ENCODE measurements at regions not wholly inside any gene's neighbourhood (a gene's known extent, or its start where the extent isn't known, plus 50 kb on each side); places are given as distances from the start of the nearest gene placed in this dataset.

DNA sequence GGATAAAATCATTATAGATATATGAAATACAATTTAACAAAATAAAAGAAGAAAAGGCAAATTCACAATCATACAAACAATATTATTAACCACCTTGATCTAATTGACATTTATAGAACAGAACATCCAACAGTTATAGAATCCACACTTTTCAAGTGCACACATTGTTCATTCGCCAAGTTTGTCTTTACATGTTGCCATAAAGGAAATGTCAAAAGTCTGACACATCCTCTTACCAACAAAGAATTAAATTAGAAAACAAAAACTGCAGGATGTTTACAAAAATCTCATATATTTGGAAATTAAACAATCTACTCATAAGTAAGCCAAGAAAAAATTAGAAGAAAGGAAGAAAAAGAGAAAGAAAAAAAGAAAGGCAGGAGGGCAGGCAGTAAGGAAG lies 909.2 kb upstream of the EPHA6 start:
- no peak for DNase-seq (ENCODE audit: low spot score)
- TF ChIP-seq, protein P1, sequence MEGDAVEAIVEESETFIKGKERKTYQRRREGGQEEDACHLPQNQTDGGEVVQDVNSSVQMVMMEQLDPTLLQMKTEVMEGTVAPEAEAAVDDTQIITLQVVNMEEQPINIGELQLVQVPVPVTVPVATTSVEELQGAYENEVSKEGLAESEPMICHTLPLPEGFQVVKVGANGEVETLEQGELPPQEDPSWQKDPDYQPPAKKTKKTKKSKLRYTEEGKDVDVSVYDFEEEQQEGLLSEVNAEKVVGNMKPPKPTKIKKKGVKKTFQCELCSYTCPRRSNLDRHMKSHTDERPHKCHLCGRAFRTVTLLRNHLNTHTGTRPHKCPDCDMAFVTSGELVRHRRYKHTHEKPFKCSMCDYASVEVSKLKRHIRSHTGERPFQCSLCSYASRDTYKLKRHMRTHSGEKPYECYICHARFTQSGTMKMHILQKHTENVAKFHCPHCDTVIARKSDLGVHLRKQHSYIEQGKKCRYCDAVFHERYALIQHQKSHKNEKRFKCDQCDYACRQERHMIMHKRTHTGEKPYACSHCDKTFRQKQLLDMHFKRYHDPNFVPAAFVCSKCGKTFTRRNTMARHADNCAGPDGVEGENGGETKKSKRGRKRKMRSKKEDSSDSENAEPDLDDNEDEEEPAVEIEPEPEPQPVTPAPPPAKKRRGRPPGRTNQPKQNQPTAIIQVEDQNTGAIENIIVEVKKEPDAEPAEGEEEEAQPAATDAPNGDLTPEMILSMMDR (IDR thresholded peaks at IDR 0.05; ENCODE audit: borderline replicate concordance, control extremely low read depth, extremely low read depth, insufficient read depth, missing control alignments), result no peak
- in situ Hi-C loops (cut with MboI; ENCODE audit: low sequenced_read_pairs, unreplicated experiment), result no loop called here

DNA sequence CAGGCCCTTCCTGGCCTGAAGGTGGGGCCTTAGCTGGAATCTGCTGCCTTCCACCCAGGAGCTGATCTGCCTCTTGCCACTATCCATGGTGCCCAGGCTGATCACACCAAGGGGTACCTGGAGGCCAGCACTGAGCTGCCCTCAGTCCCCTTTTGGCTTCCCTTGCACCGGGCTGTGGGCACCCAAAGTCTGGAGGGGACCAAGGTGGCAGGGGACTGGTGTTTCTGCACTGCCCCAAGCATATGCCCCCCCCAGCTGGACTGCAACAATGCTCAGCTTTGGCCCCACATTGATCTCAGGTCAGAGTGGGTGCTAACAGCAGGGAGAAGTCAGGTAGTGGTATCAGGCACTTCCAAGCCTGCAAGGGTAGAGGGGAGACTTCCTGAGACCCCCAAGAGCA lies 902.6 kb upstream of the EPHA6 start:
- in situ Hi-C loops (cut with MboI; ENCODE audit: low sequenced_read_pairs, unreplicated experiment), result no loop called here
- DNase-seq (ENCODE audit: low spot score), result no peak
- TF ChIP-seq, protein P1 (IDR thresholded peaks at IDR 0.05; ENCODE audit: borderline replicate concordance, control extremely low read depth, extremely low read depth, insufficient read depth, missing control alignments), result no peak

DNA sequence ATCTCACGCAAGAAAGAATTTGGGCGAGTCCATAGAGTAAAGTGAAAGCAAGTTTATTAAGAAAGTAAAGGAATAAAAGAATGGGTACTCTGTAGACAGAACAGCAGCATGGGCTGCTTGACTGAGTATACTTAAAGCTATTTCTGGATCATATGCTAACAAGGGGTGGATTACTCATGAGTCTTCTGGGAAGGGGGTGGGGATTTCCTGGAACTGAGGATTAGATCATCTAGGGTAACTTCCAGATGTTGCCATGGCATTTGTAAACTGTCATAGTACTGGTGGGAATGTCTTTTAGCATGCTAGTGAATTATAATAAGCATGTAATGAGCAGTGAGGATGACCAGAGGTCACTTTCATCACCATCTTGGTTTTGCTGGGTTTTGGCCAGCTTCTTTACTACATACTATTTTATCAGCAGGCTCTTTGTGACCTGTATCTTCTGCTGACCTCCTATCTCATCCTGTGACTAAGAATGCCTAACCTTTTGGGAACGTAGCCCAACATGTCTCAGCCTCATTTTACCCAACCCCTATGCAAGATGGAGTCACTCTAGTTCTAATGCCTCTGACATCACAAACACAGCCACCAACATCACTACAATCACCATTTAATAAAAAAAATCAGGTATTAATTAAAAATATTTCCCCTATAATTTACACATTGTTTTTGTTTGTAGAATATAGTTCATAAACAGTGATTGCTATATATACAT lies 890.7 kb upstream of the EPHA6 start:
- DNase-seq (ENCODE audit: low spot score), result no peak
- in situ Hi-C loops (cut with MboI; ENCODE audit: low sequenced_read_pairs, unreplicated experiment), result no loop called here
- TF ChIP-seq, protein P1 (IDR thresholded peaks at IDR 0.05; ENCODE audit: borderline replicate concordance, control extremely low read depth, extremely low read depth, insufficient read depth, missing control alignments), result no peak

DNA sequence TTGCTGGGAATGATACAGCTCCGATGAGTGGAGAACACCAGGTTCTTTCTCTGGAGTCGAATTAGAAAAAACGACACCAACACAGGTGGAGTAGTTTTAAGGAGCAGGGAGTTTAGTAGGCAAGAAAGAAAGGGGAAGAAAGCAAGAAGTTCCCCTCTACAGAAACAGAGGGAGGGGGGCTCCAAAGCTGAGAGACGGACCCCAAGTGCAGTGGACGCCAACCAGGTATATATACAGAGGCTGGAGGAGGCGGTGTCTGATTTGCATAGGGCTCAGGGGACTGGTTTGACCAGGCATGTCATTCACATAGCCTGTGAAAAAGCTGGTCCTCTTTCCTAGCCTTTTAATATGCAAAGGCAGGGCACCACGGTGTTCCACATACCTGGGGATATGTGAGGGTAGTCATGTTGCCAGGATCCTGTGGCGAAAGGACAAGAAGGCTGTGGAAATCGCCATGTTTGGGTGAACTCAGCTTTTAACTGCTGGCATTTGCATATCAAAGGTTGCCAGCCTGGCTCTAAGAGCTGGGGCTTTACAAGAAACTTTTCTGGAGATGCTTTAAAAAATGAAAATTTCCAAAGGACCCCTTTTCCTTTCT lies 887.4 kb upstream of the EPHA6 start:
- no peak for DNase-seq (ENCODE audit: low spot score)
- in situ Hi-C loops (cut with MboI; ENCODE audit: low sequenced_read_pairs, unreplicated experiment), result no loop called here
- TF ChIP-seq, protein P1 (IDR thresholded peaks at IDR 0.05; ENCODE audit: borderline replicate concordance, control extremely low read depth, extremely low read depth, insufficient read depth, missing control alignments), result no peak

DNA sequence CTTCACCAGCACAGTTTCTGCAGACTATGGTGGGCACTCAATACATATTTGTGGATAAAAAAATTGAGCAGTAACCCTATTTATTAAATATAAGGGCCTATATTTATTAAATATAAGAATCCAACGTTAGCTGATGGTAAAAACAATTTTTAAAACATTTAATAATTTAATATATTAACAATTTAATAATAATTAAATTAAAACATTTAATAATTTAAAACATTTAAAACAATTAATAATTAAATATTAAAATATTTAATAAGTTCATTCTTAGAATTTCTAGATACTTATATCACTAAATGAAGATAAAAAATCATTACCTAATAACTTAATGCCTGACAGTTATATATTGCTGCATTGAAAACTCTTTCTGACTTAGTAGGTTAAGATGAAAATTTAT lies 880.2 kb upstream of the EPHA6 start:
- TF ChIP-seq, protein P1 (IDR thresholded peaks at IDR 0.05; ENCODE audit: borderline replicate concordance, control extremely low read depth, extremely low read depth, insufficient read depth, missing control alignments), result no peak
- no peak for DNase-seq (ENCODE audit: low spot score)
- in situ Hi-C loops (cut with MboI; ENCODE audit: low sequenced_read_pairs, unreplicated experiment), result no loop called here

DNA sequence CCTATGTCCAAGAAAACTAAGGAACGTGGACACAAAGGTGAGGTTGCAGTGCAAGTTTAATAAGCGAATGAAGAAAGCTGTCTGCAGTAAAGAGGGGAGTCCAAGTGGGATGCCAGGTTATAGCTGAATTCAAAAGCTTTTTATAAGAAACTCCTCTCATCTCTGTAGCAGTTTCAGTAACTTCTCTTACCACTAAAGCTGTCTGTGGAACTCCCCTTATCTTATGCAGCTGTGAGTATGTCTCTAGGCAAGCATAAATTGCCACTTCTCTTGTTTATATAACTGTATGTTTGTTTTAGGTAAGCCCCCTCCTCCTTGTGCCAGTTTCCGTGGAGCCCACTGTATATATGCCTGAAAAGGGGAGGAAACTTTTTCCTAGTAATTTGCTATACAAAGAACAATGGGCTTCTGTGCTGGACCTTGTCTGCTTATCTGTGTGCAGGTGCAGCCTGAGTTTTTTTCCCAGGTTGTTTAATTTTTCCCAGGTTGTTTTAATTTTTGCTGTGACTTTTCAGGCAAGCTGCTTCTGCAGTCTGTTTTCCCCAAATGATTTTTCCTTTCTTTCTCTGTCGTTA lies 875.1 kb upstream of the EPHA6 start:
- TF ChIP-seq, protein P1 (IDR thresholded peaks at IDR 0.05; ENCODE audit: borderline replicate concordance, control extremely low read depth, extremely low read depth, insufficient read depth, missing control alignments), result no peak
- DNase-seq (ENCODE audit: low spot score), result no peak
- in situ Hi-C loops (cut with MboI; ENCODE audit: low sequenced_read_pairs, unreplicated experiment), result no loop called here
